HG03575 (cell line): ENCODE measurements at regions not wholly inside any gene's neighbourhood (a gene's known extent, or its start where the extent isn't known, plus 50 kb on each side); places are given as distances from the start of the nearest gene placed in this dataset.

Source experiments
- ATAC-seq: cut with Tn5 transposase; IDR thresholded peaks from one replicate; pipeline ENCODE4 v1.9.1; 2021; ENCODE audit not compliant: unreplicated experiment, insufficient number of reproducible peaks, low FRiP score; ENCODE audit errors: extremely low read depth

DNA sequence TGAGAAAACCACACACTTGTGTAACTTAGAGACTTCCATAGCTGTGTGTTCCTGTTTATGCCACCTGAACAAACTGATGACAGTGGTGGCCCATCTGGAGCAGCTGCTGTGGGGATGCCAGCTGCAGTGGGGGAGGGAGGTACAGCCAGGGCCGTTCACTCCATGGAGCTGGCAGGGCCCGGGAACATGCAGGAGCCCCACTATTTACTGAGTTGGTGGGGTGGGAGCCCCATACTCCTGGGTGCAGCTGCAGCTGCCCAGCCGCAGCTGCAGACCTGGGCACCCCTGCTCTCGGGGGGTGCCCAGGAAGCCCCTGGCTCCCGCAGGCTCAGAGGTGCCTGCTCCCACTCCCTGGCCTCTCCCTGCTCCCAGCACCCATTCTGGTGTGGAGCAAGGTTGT lies 398.6 kb upstream of the RASGEF1B start:
- ATAC-seq = no peak

DNA sequence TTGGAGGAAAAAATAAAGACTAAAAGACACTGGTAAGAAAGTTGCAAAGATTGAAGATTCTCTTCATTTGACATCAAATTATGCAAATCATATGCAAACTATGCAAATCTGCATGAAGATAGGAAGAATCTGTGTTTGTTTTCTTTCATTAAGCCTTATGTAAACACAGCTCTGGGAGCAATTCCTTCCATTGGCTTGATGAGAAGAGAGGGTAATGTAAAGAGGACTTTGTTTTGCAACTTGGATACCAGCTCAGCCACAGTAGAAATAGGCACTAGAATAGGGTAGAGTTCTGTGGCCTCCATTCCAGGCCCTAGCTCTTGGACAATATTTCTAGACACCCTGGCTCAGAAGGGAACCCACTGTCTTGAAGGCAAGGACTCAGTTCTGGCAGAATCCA lies 388.4 kb upstream of the RASGEF1B start:
- no peak for ATAC-seq

DNA sequence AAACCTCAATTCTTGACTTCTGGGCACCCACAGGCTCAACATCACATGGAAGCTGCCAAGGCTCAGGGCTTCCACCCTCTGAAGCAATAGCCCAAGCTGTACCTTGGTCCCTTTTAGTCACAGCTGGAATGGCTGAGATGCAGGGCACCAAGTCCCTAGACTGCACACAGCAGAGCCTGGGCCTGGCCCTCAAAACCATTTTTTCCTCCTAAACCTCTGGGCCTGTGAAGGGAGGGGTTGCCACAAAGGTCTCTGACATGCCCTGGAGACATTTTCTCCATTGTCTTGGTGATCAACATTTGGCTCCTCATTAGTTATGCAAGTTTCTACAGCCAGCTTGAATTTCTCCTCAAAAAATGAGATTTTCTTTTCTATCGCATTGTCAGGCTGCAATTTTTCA lies 382.7 kb upstream of the RASGEF1B start:
- no peak for ATAC-seq

DNA sequence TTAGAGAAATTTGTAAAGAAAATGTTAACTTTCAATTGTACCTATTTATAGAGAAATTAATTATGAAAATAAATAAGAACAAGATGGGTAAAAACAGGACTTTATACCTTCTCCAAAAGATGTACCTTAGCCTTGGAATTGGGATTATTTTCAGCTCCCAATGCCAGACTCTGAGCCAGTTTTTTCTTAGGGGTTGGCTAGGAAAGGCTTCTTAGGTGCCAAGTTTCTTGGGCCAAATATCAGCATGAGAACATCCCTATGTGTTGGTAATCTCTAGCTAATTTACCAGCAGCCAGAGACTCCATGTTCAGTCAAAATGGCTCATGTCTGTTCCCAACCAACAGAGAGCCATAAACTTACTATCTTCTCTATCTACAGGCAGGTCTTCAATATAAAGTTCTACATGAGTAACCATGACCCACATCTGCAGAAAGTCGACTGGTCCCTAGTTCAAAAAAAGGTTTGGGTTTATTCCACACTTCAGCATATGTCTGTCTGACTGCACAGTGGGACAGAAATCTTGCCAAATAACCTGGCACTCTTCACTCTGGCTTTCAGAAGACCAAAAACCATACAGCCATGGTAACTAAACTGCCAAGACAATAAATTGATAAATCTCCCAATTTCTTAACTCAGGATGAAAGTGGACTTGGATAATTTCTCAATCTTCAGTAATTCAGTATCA lies 380.5 kb upstream of the RASGEF1B start:
- ATAC-seq = no peak

DNA sequence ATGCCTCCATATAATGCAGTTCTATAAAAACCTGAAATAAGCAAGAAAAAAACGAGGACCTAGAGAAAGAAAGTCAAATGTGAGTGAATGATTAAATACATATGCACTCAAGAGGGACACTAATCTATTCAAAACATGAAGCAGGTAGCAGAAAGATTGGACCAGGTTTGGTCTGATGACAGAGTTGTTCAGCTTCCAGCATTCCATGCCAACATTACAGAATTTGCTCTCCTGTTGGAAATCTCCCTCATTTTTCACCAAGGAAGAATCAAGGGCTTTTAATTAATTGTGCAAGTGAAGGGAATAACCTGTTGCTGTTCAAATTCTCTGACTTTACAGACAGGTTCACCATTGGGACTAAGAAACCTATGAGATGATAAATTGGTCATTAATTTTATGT lies 379.0 kb upstream of the RASGEF1B start:
- ATAC-seq = no peak

DNA sequence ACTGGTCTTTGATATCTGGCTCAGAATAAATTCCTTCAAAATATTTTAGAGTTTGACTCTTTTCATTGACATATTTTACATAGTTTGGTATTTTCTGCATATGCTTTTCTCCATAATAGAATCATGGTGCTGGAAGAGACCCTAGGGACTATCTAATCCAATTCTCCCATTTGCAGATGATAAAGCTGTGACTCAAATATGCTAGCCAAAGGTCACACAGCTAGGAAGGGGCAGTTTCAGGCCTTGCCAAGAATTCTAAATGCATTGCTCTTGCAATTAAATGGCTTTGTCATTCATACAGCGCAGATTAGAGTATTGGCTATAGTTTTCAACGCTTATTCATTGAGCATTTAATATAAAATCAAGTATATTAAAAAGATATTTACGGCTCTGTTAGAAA lies 374.1 kb upstream of the RASGEF1B start:
- ATAC-seq = no peak

DNA sequence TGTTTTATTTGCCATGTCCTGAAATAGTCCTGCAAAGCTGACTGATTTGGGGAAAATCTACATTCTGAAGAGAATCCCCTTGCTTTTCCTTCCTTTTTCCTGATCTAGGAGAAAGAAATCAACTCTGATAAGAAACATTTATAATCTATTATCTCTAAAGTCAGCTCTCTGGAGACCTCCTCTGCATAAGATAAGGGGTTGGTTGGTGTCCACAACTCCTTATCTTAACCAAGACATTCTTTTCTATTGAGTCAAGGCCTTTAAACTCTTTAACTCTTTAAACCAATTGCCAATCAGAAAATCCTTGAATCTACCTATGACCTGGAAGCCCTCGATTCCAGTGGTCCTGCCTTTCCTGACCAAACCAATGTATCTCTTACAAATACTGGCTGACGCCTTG lies 373.6 kb upstream of the RASGEF1B start:
- ATAC-seq = no peak

DNA sequence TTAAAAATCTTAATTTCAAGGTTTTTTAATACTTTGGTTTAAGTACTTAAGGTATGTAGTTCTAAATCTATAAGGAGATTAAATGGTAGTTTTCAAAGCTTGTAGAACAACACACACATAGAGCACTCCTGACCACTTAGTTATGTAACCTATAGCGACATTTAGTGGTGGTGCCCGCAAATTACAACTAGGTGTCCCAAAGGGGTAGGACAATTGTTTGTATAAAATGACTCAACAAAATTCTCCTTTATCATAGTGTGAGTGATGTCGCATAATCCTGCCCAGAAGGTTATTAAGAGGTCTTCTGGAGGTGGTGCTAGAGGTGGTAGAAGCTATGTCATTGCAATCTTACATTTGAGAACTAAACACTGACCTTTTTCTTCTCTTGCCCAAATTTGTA lies 373.0 kb upstream of the RASGEF1B start:
- peak; percentile 69 for ATAC-seq

DNA sequence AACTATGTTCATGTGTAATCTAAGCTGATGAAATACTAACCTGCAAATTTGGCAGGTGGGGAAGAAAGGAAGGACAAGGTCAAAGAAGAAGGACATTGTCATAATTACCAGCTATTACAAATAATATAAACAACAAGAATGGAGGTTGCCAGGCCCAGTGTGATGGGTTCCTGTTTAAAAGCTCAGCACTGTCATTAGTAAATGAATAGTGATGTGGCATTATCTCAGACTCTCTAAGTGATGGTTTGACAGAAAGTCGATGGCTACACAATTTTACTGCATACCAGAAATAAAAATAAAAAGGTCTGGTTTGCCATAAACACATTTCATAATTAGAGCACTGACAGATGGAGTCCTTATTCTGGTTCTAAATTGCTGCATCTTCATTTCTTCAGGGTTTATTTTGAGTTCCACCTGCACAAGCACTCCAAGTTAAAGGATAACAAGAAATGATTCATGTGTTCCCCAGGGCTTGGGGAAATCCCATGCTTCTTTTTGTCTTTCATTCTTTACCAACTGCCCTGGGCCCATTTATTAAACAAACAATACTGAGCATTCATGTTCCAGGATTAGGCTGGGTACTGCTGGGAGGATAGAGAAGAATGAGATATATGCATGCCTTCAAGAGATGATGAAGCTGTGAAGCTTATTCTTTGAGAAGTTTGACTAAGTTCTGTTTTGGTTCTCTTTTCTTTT lies 367.8 kb upstream of the RASGEF1B start:
- ATAC-seq = no peak

DNA sequence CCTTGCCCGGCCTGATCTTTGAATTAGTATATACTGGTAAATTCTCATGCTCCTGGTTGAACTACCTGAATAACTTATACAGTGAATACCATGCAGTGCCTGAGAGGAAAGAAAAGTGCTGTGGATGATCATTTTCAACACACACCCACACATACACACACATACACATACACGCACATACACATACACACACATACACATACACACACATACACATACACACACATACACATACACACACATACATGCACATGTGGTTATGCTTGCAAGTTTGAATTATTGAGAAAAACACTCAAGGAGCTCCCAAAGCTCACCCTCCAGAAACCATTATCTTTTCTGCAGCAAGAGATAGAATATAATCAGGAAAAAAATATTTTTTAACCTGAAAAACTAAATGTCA lies 366.9 kb upstream of the RASGEF1B start:
- no peak for ATAC-seq

DNA sequence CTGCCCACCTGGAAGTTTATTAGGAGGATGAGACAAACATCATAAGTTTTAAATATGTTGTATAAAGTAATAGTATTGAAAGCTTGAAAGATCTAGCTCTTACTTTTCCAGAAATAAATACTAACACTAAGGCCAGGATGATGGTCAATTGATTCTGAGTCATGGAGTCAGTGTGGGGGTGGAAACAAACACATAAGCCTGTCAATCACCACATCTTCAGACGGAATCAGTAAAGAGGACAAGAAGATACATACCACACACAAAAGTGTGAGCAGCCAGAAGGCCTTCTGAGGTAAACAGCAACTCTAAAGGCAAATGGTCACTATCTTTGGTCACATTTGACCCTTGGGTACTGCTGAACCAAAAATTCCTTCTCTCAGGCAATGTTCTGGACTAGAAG lies 365.0 kb upstream of the RASGEF1B start:
- ATAC-seq = no peak

DNA sequence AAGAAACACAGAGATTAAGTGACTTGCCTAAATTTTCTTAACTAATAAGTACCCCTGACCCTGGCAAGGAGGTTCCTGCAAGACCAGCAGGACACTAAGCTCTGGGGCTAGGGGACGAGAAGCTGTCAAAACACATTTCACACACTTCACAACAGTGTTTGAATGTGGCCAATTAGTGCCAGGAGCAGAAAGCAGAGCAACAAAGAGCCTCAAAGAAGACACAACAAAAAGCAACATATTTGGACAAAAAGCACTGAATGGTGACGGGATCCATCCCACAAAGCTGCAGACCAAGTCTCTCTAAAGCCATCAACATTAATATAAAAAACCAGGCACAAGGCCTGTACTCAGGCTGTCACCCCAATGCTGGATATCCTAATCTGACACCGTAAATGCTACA lies 361.9 kb upstream of the RASGEF1B start:
- no peak for ATAC-seq

DNA sequence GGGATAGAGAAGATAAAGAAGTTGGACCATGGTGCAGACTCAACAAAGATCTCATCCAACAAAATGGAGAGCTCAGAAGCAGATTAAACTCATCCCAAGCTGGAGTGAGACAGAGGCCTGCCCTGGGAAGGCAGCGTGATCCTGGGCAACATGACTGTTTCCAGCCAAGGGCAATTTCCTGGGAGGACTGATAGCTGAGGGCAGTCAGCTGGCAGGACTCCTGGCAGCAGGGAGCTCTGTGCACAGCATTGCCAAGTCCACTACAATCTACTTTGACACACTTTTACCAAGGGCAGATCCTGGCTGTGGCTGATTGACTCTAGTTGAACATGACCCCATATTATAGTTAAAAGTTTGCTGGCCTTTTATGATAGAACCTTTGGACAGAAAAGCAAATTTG lies 357.3 kb upstream of the RASGEF1B start:
- ATAC-seq = no peak

DNA sequence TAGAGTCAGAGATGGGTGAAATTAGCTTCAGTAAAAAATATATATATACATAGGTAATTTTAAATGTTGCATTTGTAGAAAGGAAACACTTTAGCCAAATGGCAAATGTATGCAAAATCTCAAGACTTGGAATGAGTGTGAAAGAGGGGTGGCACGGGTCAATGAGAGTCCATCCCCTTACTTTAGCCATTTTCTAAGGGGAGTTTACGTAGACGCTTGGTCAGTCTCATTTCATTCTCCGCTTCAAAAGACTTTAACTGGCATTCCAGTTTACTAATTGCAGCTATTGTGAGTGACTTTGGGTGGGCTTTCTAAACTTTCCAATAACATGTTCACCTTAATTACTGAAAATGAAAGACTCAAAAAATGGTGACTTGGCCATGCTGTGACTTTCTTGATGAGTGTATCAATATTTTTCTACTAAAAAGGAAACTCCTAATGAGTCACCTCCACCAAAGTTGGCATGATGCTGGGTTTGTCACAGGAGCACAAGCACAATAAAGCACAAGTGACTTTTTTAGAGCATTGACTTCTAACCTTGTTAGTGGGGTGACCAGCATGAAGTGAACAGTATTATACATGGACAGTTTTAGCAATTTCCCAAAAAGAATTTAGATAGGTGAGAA lies 356.0 kb upstream of the RASGEF1B start:
- ATAC-seq = peak; percentile 53

DNA sequence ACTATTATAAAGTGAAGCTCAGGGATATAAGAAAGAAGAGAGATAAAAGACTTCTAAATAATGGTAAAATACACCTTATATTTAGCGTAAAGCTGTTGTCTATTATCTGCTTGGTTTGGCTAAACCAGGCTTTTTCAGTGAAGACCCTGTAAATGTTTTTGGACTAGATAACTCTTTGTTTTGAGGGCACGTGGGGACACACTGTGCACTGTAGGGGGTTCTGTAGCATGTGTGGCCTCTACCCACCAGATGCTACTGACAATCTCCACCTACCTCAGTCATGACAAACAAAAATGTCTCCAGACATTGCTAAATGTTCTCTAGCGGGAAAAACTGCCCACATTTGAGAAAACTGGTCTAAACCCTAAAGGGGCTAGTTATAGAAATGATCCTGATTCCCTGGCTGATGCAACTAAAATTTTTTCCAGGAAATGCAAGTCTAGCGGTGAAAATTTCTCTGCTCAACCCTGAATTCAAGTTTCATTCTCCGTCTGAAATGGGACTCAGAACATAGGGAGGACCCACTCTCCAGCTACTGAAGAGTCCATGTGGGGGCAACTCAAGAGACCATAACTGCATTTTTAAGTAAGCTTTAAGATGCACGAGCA lies 355.2 kb upstream of the RASGEF1B start:
- no peak for ATAC-seq

DNA sequence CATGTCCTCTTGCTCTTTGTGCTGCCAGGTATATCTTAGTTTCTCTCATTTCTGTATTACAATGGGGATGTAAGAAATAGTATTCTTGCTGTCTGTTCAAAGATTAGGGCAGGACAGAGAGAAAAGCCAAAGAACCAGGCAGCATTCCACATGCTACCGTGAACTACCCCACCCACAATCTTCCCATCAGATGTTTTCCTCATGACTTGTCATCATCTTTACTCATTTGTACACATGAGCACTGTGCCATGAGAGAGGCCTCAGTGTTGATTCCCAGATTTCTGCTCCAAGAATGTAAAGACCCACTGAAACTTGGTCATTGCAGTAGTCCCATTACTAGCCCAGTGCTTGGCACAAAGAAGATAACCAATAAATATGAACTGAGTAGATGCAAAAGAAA lies 354.6 kb upstream of the RASGEF1B start:
- ATAC-seq = no peak

DNA sequence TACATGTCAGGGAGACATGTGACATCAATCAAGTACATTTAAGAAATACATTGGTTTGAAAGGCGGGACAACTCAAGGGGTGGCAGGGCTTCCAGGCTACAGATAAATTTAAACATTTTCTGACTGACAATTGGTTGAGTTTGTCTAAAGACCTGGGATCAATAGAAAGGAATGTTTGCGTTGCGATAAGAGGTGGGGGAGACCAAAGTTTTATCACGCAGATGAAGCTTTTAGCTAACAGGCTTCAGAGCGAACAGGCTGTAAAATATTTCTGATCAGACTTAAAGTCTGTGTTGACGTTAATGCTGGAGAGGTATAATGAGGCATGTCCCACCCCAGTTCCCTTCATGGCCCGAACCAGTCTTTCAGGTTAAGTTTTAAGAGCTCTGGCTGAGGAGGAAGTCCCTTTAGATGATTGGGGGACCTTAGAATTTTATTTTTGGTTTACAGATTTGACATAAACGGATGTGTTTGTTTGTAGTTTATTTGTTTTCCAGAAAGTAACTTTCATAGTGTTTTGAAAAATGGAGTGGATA lies 346.7 kb upstream of the RASGEF1B start:
- ATAC-seq = no peak

DNA sequence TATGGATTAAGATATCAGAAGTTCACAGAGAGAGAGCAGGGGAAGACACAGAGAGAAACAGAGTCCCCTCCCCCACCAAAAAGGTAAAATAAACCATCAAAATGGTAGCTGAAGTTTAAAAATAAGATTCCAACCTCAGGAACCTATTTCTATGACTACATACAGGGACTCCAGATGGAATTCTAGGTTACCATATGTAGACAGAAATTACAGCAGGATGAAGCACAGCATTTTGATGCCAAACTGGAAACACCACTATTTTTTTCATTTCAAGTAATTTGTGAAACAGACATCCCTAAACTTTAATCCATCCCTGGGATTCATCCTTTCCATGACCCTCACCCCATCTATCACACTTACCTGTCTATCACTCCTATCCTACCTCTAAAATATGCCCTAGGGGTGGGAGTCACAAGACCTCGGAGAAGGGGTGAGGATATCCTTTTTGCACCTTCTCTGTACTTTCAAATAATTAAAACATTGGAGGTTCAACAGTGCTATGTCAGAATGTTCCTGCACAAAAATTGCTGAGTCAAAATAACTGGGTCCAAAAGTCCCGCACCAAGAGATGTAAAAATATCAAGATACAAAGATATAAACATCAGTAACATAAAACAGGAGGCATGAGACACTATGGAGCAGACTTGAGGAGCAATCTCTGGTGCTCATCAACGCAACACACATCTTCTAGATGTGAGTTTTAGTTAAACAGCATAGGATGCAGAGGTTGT lies 344.5 kb upstream of the RASGEF1B start:
- no peak for ATAC-seq

DNA sequence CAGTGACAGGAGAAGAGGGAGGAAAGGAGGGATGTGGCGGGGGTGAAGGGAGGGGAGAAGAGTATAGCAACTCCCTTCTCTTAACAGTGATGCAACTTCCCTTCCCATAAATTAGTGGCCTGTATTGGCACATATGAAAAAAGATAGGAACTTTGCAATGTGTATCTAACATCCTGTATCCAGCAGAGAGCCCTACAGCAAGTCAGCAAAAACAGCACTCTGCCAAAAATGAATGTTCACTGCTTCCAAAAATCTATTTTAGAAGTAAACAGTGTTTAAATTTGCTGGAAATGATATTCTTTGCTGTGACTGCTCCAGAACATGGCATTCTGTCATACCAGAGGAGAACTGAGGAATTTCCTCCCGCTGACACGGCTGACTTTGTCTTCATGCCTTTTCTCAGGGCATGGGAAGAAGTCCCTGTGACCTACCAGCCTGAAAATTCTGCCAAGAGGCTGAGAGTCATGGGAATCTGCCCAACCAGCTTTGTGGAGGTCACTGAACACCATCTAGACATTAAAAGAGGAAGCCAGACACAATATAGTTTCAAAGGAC lies 343.4 kb upstream of the RASGEF1B start:
- no peak for ATAC-seq
